ENCODE measurements at regions not wholly inside any gene's neighbourhood (a gene's known extent, or its start where the extent isn't known, plus 50 kb on each side); places are given as distances from the start of the nearest gene placed in this dataset.

DNA sequence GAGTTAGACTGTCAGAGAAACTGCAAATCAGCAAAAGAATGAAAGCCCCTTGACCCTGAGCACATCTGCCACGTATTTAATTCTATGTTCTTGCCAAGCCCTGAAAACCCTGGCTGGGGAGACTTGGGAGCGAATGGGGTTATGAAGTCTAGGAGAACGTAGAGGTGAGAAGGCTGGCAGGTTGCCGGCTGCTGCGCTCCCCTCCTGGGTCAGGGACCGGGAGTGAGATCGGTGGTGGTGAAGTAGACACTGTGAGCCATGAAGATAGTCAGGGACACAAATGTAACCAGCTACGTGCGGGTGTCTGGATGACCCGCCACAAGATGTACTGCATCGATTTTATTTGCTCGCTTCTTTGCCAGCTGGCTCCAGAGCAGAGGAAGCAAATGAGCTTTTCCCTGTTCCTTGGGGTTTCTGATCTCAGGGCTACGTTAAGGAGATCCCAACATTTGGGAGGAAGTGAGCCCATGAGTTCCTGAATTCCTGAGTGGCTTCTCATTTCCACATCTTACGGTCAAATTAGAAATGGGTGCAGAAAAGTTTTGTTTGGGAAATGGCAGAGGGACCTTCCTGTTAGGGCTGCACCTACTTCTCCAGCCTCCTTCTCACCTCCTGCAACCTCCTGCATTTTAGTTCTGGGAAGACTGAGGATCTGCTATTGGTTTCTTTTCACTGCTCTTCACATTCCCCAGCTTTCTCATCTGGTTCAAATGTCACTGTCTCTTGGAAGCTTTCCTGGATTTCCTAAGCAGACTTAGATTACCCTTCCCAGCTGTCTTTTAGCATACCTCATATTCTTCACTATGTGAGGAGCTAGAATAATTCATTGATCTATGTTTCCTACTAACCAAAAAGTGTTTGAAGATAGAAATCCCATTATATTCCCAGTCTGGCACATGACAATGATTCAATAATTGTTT, 360.6 kb downstream of the ZNF521 start:
- TF ChIP-seq, protein P1, sequence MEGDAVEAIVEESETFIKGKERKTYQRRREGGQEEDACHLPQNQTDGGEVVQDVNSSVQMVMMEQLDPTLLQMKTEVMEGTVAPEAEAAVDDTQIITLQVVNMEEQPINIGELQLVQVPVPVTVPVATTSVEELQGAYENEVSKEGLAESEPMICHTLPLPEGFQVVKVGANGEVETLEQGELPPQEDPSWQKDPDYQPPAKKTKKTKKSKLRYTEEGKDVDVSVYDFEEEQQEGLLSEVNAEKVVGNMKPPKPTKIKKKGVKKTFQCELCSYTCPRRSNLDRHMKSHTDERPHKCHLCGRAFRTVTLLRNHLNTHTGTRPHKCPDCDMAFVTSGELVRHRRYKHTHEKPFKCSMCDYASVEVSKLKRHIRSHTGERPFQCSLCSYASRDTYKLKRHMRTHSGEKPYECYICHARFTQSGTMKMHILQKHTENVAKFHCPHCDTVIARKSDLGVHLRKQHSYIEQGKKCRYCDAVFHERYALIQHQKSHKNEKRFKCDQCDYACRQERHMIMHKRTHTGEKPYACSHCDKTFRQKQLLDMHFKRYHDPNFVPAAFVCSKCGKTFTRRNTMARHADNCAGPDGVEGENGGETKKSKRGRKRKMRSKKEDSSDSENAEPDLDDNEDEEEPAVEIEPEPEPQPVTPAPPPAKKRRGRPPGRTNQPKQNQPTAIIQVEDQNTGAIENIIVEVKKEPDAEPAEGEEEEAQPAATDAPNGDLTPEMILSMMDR (IDR thresholded peaks at IDR 0.05; ENCODE audit: insufficient read depth, low read length, poor library complexity, severe bottlenecking): no peak
- TF ChIP-seq EZH2phosphoT487 (conservative IDR thresholded peaks at IDR 0.05; ENCODE audit: low read length): no peak
